Suppressor macrophage (primary cell): ENCODE measurements at regions not wholly inside any gene's neighbourhood (a gene's known extent, or its start where the extent isn't known, plus 50 kb on each side); places are given as distances from the start of the nearest gene placed in this dataset.
"Not testable (repeated sequence)": the region's sequence is repeated elsewhere in the genome, so short reads cannot be mapped to it uniquely, and the experiment has no call there.

Source experiments
- DNase-seq, 4 experiments: peaks; one replicate each; pipeline ENCODE4 v3.0.0-alpha.2; 2020 to 2022

GRCh38 chrX:114450911-114451310 lies 133.0 kb upstream of the HTR2C start:
- DNase-seq = no peak

GRCh38 chrX:114451397-114451796 lies 132.5 kb upstream of the HTR2C start:
- DNase-seq = no peak

- DNase-seq = no peak
Observed at GRCh38 chrX:114462266-114462665, 121.6 kb upstream of the HTR2C start.

GRCh38 chrX:114465689-114466088 lies 118.2 kb upstream of the HTR2C start:
- DNase-seq = no peak

GRCh38 chrX:114472008-114472407 lies 111.9 kb upstream of the HTR2C start:
- DNase-seq = not testable (repeated sequence)

GRCh38 chrX:114472788-114473187 lies 111.1 kb upstream of the HTR2C start:
- DNase-seq = no peak

- peak in 1 of 4 experiments; percentile 2 for DNase-seq
Observed at GRCh38 chrX:114500622-114501021, 83.3 kb upstream of the HTR2C start.

- no peak for DNase-seq
Observed at GRCh38 chrX:114508756-114509155, 75.1 kb upstream of the HTR2C start.

GRCh38 chrX:114519524-114519923 lies 64.4 kb upstream of the HTR2C start:
- no peak for DNase-seq

- not testable (repeated sequence) for DNase-seq
Observed at GRCh38 chrX:114520701-114521100, 63.2 kb upstream of the HTR2C start.

GRCh38 chrX:114532111-114532805 lies 51.6 kb upstream of the HTR2C start:
- no peak for DNase-seq
